Keratinocyte (primary cell): ENCODE measurements at regions not wholly inside any gene's neighbourhood (a gene's known extent, or its start where the extent isn't known, plus 50 kb on each side); places are given as distances from the start of the nearest gene placed in this dataset.

Experiments used
- DNase-seq: peaks from one replicate; pipeline ENCODE4 v3.0.0-alpha.2; 2011; ENCODE audit warnings: low read depth, missing footprints, low spot score
- FAIRE-seq: peaks from 2 replicates; lab custom pipeline; 2011; peaks lifted over from hg19 to GRCh38; lab: Jason Lieb, UNC
- H2AFZ ChIP-seq: 2 replicates; pipeline ENCODE4 v1.6.0; 2012; ENCODE audit warnings: low read length, control low read depth, inconsistent platforms; ENCODE audit not compliant: control insufficient read depth
- H3K27ac ChIP-seq: 2 replicates; pipeline ENCODE4 v1.5.1; 2011; ENCODE audit warnings: low read length; ENCODE audit not compliant: control insufficient read depth, insufficient read depth
- H3K27me3 ChIP-seq: 3 replicates; pipeline ENCODE4 v1.6.0; 2011; ENCODE audit warnings: low read length; ENCODE audit not compliant: control insufficient read depth, insufficient read depth; ENCODE audit errors: extremely low read depth
- H3K36me3 ChIP-seq, 2 experiments: 2 replicates in 1 of 2; 3 replicates in 1 of 2; pipeline ENCODE4 v1.5.1; 2011; ENCODE audit warnings: low read length in 2 of 2, mild to moderate bottlenecking in 1 of 2; ENCODE audit not compliant: control insufficient read depth in 2 of 2, insufficient read depth in 2 of 2; ENCODE audit errors: extremely low read depth in 1 of 2
- H3K4me1 ChIP-seq: 3 replicates; pipeline ENCODE4 v1.5.1; 2011; ENCODE audit warnings: low read length; ENCODE audit not compliant: control insufficient read depth, insufficient read depth; ENCODE audit errors: extremely low read depth
- H3K4me2 ChIP-seq: 3 replicates; pipeline ENCODE4 v1.6.0; 2011; ENCODE audit warnings: low read depth, low read length; ENCODE audit not compliant: control insufficient read depth, insufficient read depth; ENCODE audit errors: extremely low read depth
- H3K4me3 ChIP-seq, 3 experiments: fragments of 200-600 bp in 1 of 3; sonication (generic) in 1 of 3; 2 replicates in 2 of 3; 3 replicates in 1 of 3; pipeline ENCODE4 v1.5.1; 2011 to 2016; ENCODE audit warnings: low read length in 3 of 3, mild to moderate bottlenecking in 3 of 3, control low read depth in 2 of 3, inconsistent platforms in 1 of 3, low read depth in 1 of 3, mixed read lengths in 1 of 3, mixed run types in 1 of 3, moderate library complexity in 1 of 3; ENCODE audit not compliant: control insufficient read depth in 2 of 3, insufficient read depth in 2 of 3; ENCODE audit errors: extremely low read depth in 1 of 3
- H3K79me2 ChIP-seq: 2 replicates; pipeline ENCODE4 v1.6.0; 2012; ENCODE audit warnings: low read length; ENCODE audit not compliant: control insufficient read depth, insufficient read depth
- H3K9ac ChIP-seq: 3 replicates; pipeline ENCODE4 v1.6.0; 2011; ENCODE audit warnings: low read length; ENCODE audit not compliant: control insufficient read depth, insufficient read depth; ENCODE audit errors: extremely low read depth
- H3K9me1 ChIP-seq: 3 replicates; pipeline ENCODE4 v1.6.0; 2011; ENCODE audit warnings: low read length; ENCODE audit not compliant: control insufficient read depth, insufficient read depth; ENCODE audit errors: extremely low read depth
- H3K9me3 ChIP-seq: 2 replicates; pipeline ENCODE4 v1.5.1; 2012; ENCODE audit warnings: low read depth, low read length; ENCODE audit not compliant: control insufficient read depth
- H4K20me1 ChIP-seq: 3 replicates; pipeline ENCODE4 v1.6.0; 2011; ENCODE audit warnings: low read length; ENCODE audit not compliant: control insufficient read depth, insufficient read depth; ENCODE audit errors: extremely low read depth
- CTCF ChIP-seq, 3 experiments: IDR thresholded peaks in 1 of 3; conservative IDR thresholded peaks in 1 of 3; optimal IDR thresholded peaks in 1 of 3; 2 replicates in 2 of 3; 3 replicates in 1 of 3; pipeline versions ENCODE3 to v1.5.1; 2011; ENCODE audit warnings: low read length in 3 of 3, mild to moderate bottlenecking in 3 of 3, moderate library complexity in 2 of 3, control low read depth in 1 of 3, inconsistent platforms in 1 of 3; ENCODE audit not compliant: insufficient read depth in 2 of 3; ENCODE audit errors: extremely low read depth in 1 of 3
- EZH2 ChIP-seq: IDR thresholded peaks from one replicate; pipeline ENCODE4 v1.6.1; 2012; ENCODE audit warnings: inconsistent platforms, mild to moderate bottlenecking, low read length, moderate library complexity
- dilution Hi-C: fragments of 300-500 bp; cut with MboI; formaldehyde crosslinking; loops from one replicate; pipeline ENCODE4 v1.7.0; 2020; ENCODE audit warnings: low sequenced_read_pairs; ENCODE audit not compliant: extremely low pct_ligation_motif_present
- small RNA-seq, 3 experiments: library from RNA; depleted of rRNA; stranded (forward); fragments of <200 nt; gene quantifications; one replicate each; pipeline ENCODE3, GENCODE V24; 2012; ENCODE audit warnings: low read depth in 3 of 3, low replicate concordance in 1 of 3; ENCODE audit not compliant: insufficient read length in 3 of 3

- Histone ChIP-seq H3K9ac (no peak overlapping the region), H3K36me3 (no peaks in the 10 kb centered on the region), H3K27me3 (peaks cover 17% of the 10 kb centered on the region)
Observed at GRCh38 chr20:62591122-62591468, 51.2 kb upstream of the SLCO4A1 start.

GRCh38 chr20:62591591-62591990 lies 50.7 kb upstream of the SLCO4A1 start:
- H2AFZ ChIP-seq = no peak overlapping the region
- H3K9me3 ChIP-seq = no peaks in the 10 kb centered on the region
- no peak overlapping the region for H3K27ac ChIP-seq
- no peaks in the 10 kb centered on the region for H3K79me2 ChIP-seq
- TF ChIP-seq EZH2 = no peak
- no peak for TF ChIP-seq CTCF (optimal IDR thresholded peaks at IDR 0.05 in 1 of 3, IDR thresholded peaks at IDR 0.05 in 1 of 3, conservative IDR thresholded peaks at IDR 0.05 in 1 of 3; ENCODE audit: extremely low read depth in 1 of 3, insufficient read depth in 2 of 3, low read length in 3 of 3)
- H3K9me1 ChIP-seq = no peaks in the 10 kb centered on the region
- DNase-seq (no peak), FAIRE-seq (no peak)
- dilution Hi-C loops = no loop called here
- H3K36me3 ChIP-seq = no peaks in the 10 kb centered on the region
- no peaks in the 10 kb centered on the region for H4K20me1 ChIP-seq
- peaks cover 13% of the 10 kb centered on the region for H3K4me1 ChIP-seq
- no peak overlapping the region for H3K4me3 ChIP-seq
- no peak overlapping the region for H3K4me2 ChIP-seq
- H3K9ac ChIP-seq = no peak overlapping the region
- H3K27me3 ChIP-seq = peaks cover 21% of the 10 kb centered on the region

More at GRCh38 chr20:62591122-62591468, 51.2 kb upstream of the SLCO4A1 start:
- Histone ChIP-seq H4K20me1 (no peaks in the 10 kb centered on the region), H3K9me3 (no peaks in the 10 kb centered on the region), H3K9me1 (no peaks in the 10 kb centered on the region), H3K4me1 (peaks cover 13% of the 10 kb centered on the region), H3K4me2 (no peak overlapping the region), H3K27ac (no peak overlapping the region), H3K79me2 (no peaks in the 10 kb centered on the region), H2AFZ (no peak overlapping the region), H3K4me3 (no peak overlapping the region)
- no peak for TF ChIP-seq CTCF (optimal IDR thresholded peaks at IDR 0.05 in 1 of 3, IDR thresholded peaks at IDR 0.05 in 1 of 3, conservative IDR thresholded peaks at IDR 0.05 in 1 of 3; ENCODE audit: extremely low read depth in 1 of 3, insufficient read depth in 2 of 3, low read length in 3 of 3)
- no peak for TF ChIP-seq EZH2
- FAIRE-seq (no peak), DNase-seq (no peak)
- dilution Hi-C loops = no loop called here

Small RNAs in the stretch of these regions (small RNA-seq; reads per million reads assigned to genes)
- gene MIR1-1 = 0 reads per million in 3 experiments
